Keratinocyte (primary cell): ENCODE measurements at regions not wholly inside any gene's neighbourhood (a gene's known extent, or its start where the extent isn't known, plus 50 kb on each side); places are given as distances from the start of the nearest gene placed in this dataset.
"Not testable (repeated sequence)": the region's sequence is repeated elsewhere in the genome, so short reads cannot be mapped to it uniquely, and the experiment has no call there.

ENCODE experiments used
- CTCF ChIP-seq, 3 experiments: IDR thresholded peaks in 1 of 3; conservative IDR thresholded peaks in 1 of 3; optimal IDR thresholded peaks in 1 of 3; 2 replicates in 2 of 3; 3 replicates in 1 of 3; pipeline versions ENCODE3 to v1.5.1; 2011; ENCODE audit warnings: low read length in 3 of 3, mild to moderate bottlenecking in 3 of 3, moderate library complexity in 2 of 3, control low read depth in 1 of 3, inconsistent platforms in 1 of 3; ENCODE audit not compliant: insufficient read depth in 2 of 3; ENCODE audit errors: extremely low read depth in 1 of 3
- EZH2 ChIP-seq: IDR thresholded peaks from one replicate; pipeline ENCODE4 v1.6.1; 2012; ENCODE audit warnings: inconsistent platforms, mild to moderate bottlenecking, low read length, moderate library complexity

- TF ChIP-seq EZH2; CTCF (optimal IDR thresholded peaks at IDR 0.05 in 1 of 3, IDR thresholded peaks at IDR 0.05 in 1 of 3, conservative IDR thresholded peaks at IDR 0.05 in 1 of 3; ENCODE audit: extremely low read depth in 1 of 3, insufficient read depth in 2 of 3, low read length in 3 of 3): not testable (repeated sequence)
Measured at GRCh38 chr22:16132598-16132997, 442.8 kb downstream of the POTEH start.
